ENCODE measurements at regions not wholly inside any gene's neighbourhood (a gene's known extent, or its start where the extent isn't known, plus 50 kb on each side); places are given as distances from the start of the nearest gene placed in this dataset.

GRCh38 chr11:22478169-22478568 is 140.0 kb downstream of the SLC17A6 start:
- 27 to 30% methylated on average over 1 of the region's 1 CpG for WGBS, 2 donors
- H3K27ac ChIP-seq (ENCODE audit: low read depth in 1 of 2, low read length in 2 of 2), result no peak overlapping the region
- ATAC-seq (ENCODE audit: low FRiP score), result no peak
- H3K4me3 ChIP-seq (ENCODE audit: low read length in 2 of 2), result no peak overlapping the region
- no peaks in the 10 kb centered on the region for H3K36me3 ChIP-seq (ENCODE audit: control insufficient read depth in 1 of 2, insufficient read depth in 2 of 2, low read length in 1 of 2)
- H3K9me3 ChIP-seq (ENCODE audit: control insufficient read depth, low read length), result no peaks in the 10 kb centered on the region
- intact Hi-C loops (cut with DNase I), result no loop called here
- peaks cover 0 to 2% of the 10 kb centered on the region in 2 donors for H3K4me1 ChIP-seq (ENCODE audit: control insufficient read depth in 1 of 2, insufficient read depth in 2 of 2, low read length in 2 of 2)
- H3K27me3 ChIP-seq (ENCODE audit: control insufficient read depth in 1 of 2, insufficient read depth in 2 of 2, low read length in 1 of 2), result no peaks in the 10 kb centered on the region
- no peak for DNase-seq

- ATAC-seq (ENCODE audit: low FRiP score), result no peak
- intact Hi-C loops (cut with DNase I), result no loop called here
- Histone ChIP-seq H3K27me3 (ENCODE audit: control insufficient read depth in 1 of 2, insufficient read depth in 2 of 2, low read length in 1 of 2) (no peaks in the 10 kb centered on the region), H3K27ac (ENCODE audit: low read depth in 1 of 2, low read length in 2 of 2) (no peak overlapping the region), H3K36me3 (ENCODE audit: control insufficient read depth in 1 of 2, insufficient read depth in 2 of 2, low read length in 1 of 2) (no peaks in the 10 kb centered on the region), H3K9me3 (ENCODE audit: control insufficient read depth, low read length) (no peaks in the 10 kb centered on the region), H3K4me1 (ENCODE audit: control insufficient read depth in 1 of 2, insufficient read depth in 2 of 2, low read length in 2 of 2) (peaks cover 0 to 2% of the 10 kb centered on the region in 2 donors), H3K4me3 (ENCODE audit: low read length in 2 of 2) (no peak overlapping the region)
- no peak for DNase-seq
These were observed 139.1 kb downstream of the SLC17A6 start for GRCh38 chr11:22477312-22477711.

- intact Hi-C loops (cut with DNase I), result no loop called here
These were observed 138.4 kb downstream of the SLC17A6 start for GRCh38 chr11:22476589-22476988.

GRCh38 chr11:22474616-22475015 is 136.4 kb downstream of the SLC17A6 start:
- DNase-seq (no peak), ATAC-seq (ENCODE audit: low FRiP score) (no peak)
- no peaks in the 10 kb centered on the region for H3K36me3 ChIP-seq (ENCODE audit: control insufficient read depth in 1 of 2, insufficient read depth in 2 of 2, low read length in 1 of 2)
- WGBS, 2 donors, result 84 to 88% methylated on average over 4 of the region's 4 CpGs
- no peaks in the 10 kb centered on the region for H3K27me3 ChIP-seq (ENCODE audit: control insufficient read depth in 1 of 2, insufficient read depth in 2 of 2, low read length in 1 of 2)
- intact Hi-C loops (cut with DNase I), result no loop called here
- no peak overlapping the region for H3K27ac ChIP-seq (ENCODE audit: low read depth in 1 of 2, low read length in 2 of 2)
- peaks cover 0 to 2% of the 10 kb centered on the region in 2 donors for H3K4me1 ChIP-seq (ENCODE audit: control insufficient read depth in 1 of 2, insufficient read depth in 2 of 2, low read length in 2 of 2)
- H3K4me3 ChIP-seq (ENCODE audit: low read length in 2 of 2), result no peak overlapping the region
- no peaks in the 10 kb centered on the region for H3K9me3 ChIP-seq (ENCODE audit: control insufficient read depth, low read length)

More at GRCh38 chr11:22476589-22476988, 138.4 kb downstream of the SLC17A6 start:
- Histone ChIP-seq H3K4me1 (ENCODE audit: control insufficient read depth in 1 of 2, insufficient read depth in 2 of 2, low read length in 2 of 2) (peaks cover 0 to 2% of the 10 kb centered on the region in 2 donors), H3K36me3 (ENCODE audit: control insufficient read depth in 1 of 2, insufficient read depth in 2 of 2, low read length in 1 of 2) (no peaks in the 10 kb centered on the region), H3K9me3 (ENCODE audit: control insufficient read depth, low read length) (no peaks in the 10 kb centered on the region), H3K4me3 (ENCODE audit: low read length in 2 of 2) (no peak overlapping the region), H3K27me3 (ENCODE audit: control insufficient read depth in 1 of 2, insufficient read depth in 2 of 2, low read length in 1 of 2) (no peaks in the 10 kb centered on the region), H3K27ac (ENCODE audit: low read depth in 1 of 2, low read length in 2 of 2) (no peak overlapping the region)
- ATAC-seq (ENCODE audit: low FRiP score) (no peak), DNase-seq (no peak)
- WGBS, 2 donors, result 89 to 91% methylated on average over 3 of the region's 3 CpGs

- no peak overlapping the region for H3K27ac ChIP-seq (ENCODE audit: low read depth in 1 of 2, low read length in 2 of 2)
- no peak for DNase-seq
- WGBS, 2 donors, result 88 to 94% methylated on average over 1 of the region's 1 CpG
- intact Hi-C loops (cut with DNase I), result no loop called here
- no peaks in the 10 kb centered on the region for H3K9me3 ChIP-seq (ENCODE audit: control insufficient read depth, low read length)
- no peaks in the 10 kb centered on the region for H3K4me1 ChIP-seq (ENCODE audit: control insufficient read depth in 1 of 2, insufficient read depth in 2 of 2, low read length in 2 of 2)
- no peaks in the 10 kb centered on the region for H3K36me3 ChIP-seq (ENCODE audit: control insufficient read depth in 1 of 2, insufficient read depth in 2 of 2, low read length in 1 of 2)
- no peak overlapping the region for H3K4me3 ChIP-seq (ENCODE audit: low read length in 2 of 2)
- no peak for ATAC-seq (ENCODE audit: low FRiP score)
- no peaks in the 10 kb centered on the region for H3K27me3 ChIP-seq (ENCODE audit: control insufficient read depth in 1 of 2, insufficient read depth in 2 of 2, low read length in 1 of 2)
These were observed 135.4 kb downstream of the SLC17A6 start for GRCh38 chr11:22473586-22473985.

GRCh38 chr11:22472306-22472705 is 134.1 kb downstream of the SLC17A6 start:
- Histone ChIP-seq H3K27me3 (ENCODE audit: control insufficient read depth in 1 of 2, insufficient read depth in 2 of 2, low read length in 1 of 2) (no peaks in the 10 kb centered on the region), H3K4me1 (ENCODE audit: control insufficient read depth in 1 of 2, insufficient read depth in 2 of 2, low read length in 2 of 2) (no peaks in the 10 kb centered on the region), H3K36me3 (ENCODE audit: control insufficient read depth in 1 of 2, insufficient read depth in 2 of 2, low read length in 1 of 2) (no peaks in the 10 kb centered on the region), H3K4me3 (ENCODE audit: low read length in 2 of 2) (no peak overlapping the region), H3K27ac (ENCODE audit: low read depth in 1 of 2, low read length in 2 of 2) (no peak overlapping the region), H3K9me3 (ENCODE audit: control insufficient read depth, low read length) (no peaks in the 10 kb centered on the region)
- no peak for ATAC-seq (ENCODE audit: low FRiP score)
- intact Hi-C loops (cut with DNase I), result no loop called here
- WGBS, 2 donors, result 90 to 91% methylated on average over 7 of the region's 7 CpGs
- DNase-seq, result no peak

- intact Hi-C loops (cut with DNase I), result no loop called here
- 13 to 17% methylated on average over 2 of the region's 2 CpGs for WGBS, 2 donors
These were observed 133.2 kb downstream of the SLC17A6 start for GRCh38 chr11:22471385-22471784.

GRCh38 chr11:22467741-22468140 is 129.6 kb downstream of the SLC17A6 start:
- Histone ChIP-seq H3K4me1 (ENCODE audit: control insufficient read depth in 1 of 2, insufficient read depth in 2 of 2, low read length in 2 of 2) (no peaks in the 10 kb centered on the region), H3K27me3 (ENCODE audit: control insufficient read depth in 1 of 2, insufficient read depth in 2 of 2, low read length in 1 of 2) (no peaks in the 10 kb centered on the region), H3K36me3 (ENCODE audit: control insufficient read depth in 1 of 2, insufficient read depth in 2 of 2, low read length in 1 of 2) (no peaks in the 10 kb centered on the region), H3K9me3 (ENCODE audit: control insufficient read depth, low read length) (no peaks in the 10 kb centered on the region), H3K27ac (ENCODE audit: low read depth in 1 of 2, low read length in 2 of 2) (no peak overlapping the region), H3K4me3 (ENCODE audit: low read length in 2 of 2) (no peak overlapping the region)
- DNase-seq, result no peak
- no peak for ATAC-seq (ENCODE audit: low FRiP score)
- WGBS, 2 donors, result 87 to 91% methylated on average over 2 of the region's 2 CpGs
- intact Hi-C loops (cut with DNase I), result no loop called here

More at GRCh38 chr11:22471385-22471784, 133.2 kb downstream of the SLC17A6 start:
- H3K9me3 ChIP-seq (ENCODE audit: control insufficient read depth, low read length), result no peaks in the 10 kb centered on the region
- H3K4me3 ChIP-seq (ENCODE audit: low read length in 2 of 2), result no peak overlapping the region
- DNase-seq (no peak), ATAC-seq (ENCODE audit: low FRiP score) (no peak)
- no peak overlapping the region for H3K27ac ChIP-seq (ENCODE audit: low read depth in 1 of 2, low read length in 2 of 2)
- no peaks in the 10 kb centered on the region for H3K27me3 ChIP-seq (ENCODE audit: control insufficient read depth in 1 of 2, insufficient read depth in 2 of 2, low read length in 1 of 2)
- H3K4me1 ChIP-seq (ENCODE audit: control insufficient read depth in 1 of 2, insufficient read depth in 2 of 2, low read length in 2 of 2), result no peaks in the 10 kb centered on the region
- H3K36me3 ChIP-seq (ENCODE audit: control insufficient read depth in 1 of 2, insufficient read depth in 2 of 2, low read length in 1 of 2), result no peaks in the 10 kb centered on the region

- H3K27me3 ChIP-seq (ENCODE audit: control insufficient read depth in 1 of 2, insufficient read depth in 2 of 2, low read length in 1 of 2), result no peaks in the 10 kb centered on the region
- no peak for DNase-seq
- 77 to 85% methylated on average over 2 of the region's 2 CpGs for WGBS, 2 donors
- H3K36me3 ChIP-seq (ENCODE audit: control insufficient read depth in 1 of 2, insufficient read depth in 2 of 2, low read length in 1 of 2), result no peaks in the 10 kb centered on the region
- H3K27ac ChIP-seq (ENCODE audit: low read depth in 1 of 2, low read length in 2 of 2), result no peak overlapping the region
- intact Hi-C loops (cut with DNase I), result no loop called here
- no peak for ATAC-seq (ENCODE audit: low FRiP score)
- no peaks in the 10 kb centered on the region for H3K9me3 ChIP-seq (ENCODE audit: control insufficient read depth, low read length)
- H3K4me3 ChIP-seq (ENCODE audit: low read length in 2 of 2), result no peak overlapping the region
- H3K4me1 ChIP-seq (ENCODE audit: control insufficient read depth in 1 of 2, insufficient read depth in 2 of 2, low read length in 2 of 2), result no peaks in the 10 kb centered on the region
These were observed 129.1 kb downstream of the SLC17A6 start for GRCh38 chr11:22467248-22467647.
